Mesenchymal stem cell (in vitro differentiated cells and primary cell): ENCODE measurements at regions not wholly inside any gene's neighbourhood (a gene's known extent, or its start where the extent isn't known, plus 50 kb on each side); places are given as distances from the start of the nearest gene placed in this dataset.

ENCODE experiments used
- DNase-seq: peaks from one replicate; pipeline ENCODE4 v3.0.0-alpha.2; 2013
- H2AFZ ChIP-seq: one replicate; pipeline ENCODE4 v1.6.1; 2013; ENCODE audit warnings: low read depth, mild to moderate bottlenecking, control low read depth, inconsistent platforms, low read length, moderate library complexity
- H2AK5ac ChIP-seq: 2 replicates; pipeline ENCODE4 v1.6.1; 2013; ENCODE audit warnings: low read length, moderate library complexity, mild to moderate bottlenecking, inconsistent platforms; ENCODE audit not compliant: severe bottlenecking
- H2BK120ac ChIP-seq: one replicate; pipeline ENCODE4 v1.6.1; 2013; ENCODE audit warnings: low read depth, mild to moderate bottlenecking, inconsistent platforms, low read length, moderate library complexity
- H2BK12ac ChIP-seq, 2 experiments: one replicate each; pipeline ENCODE4 v1.6.1; 2013; ENCODE audit warnings: inconsistent platforms in 2 of 2, low read length in 2 of 2, mild to moderate bottlenecking in 2 of 2, moderate library complexity in 2 of 2, control low read depth in 1 of 2
- H2BK15ac ChIP-seq: one replicate; pipeline ENCODE4 v1.6.1; 2013; ENCODE audit warnings: mild to moderate bottlenecking, low read depth, inconsistent platforms; ENCODE audit not compliant: poor library complexity, severe bottlenecking
- H2BK5ac ChIP-seq: 2 replicates; pipeline ENCODE4 v1.6.1; 2013; ENCODE audit warnings: low read depth, mild to moderate bottlenecking, low read length, control low read depth, inconsistent platforms; ENCODE audit not compliant: poor library complexity, severe bottlenecking
- H3K14ac ChIP-seq, 2 experiments: one replicate each; pipeline ENCODE4 v1.6.1; 2013; ENCODE audit warnings: inconsistent platforms in 2 of 2, low read length in 2 of 2, control low read depth in 1 of 2, mild to moderate bottlenecking in 1 of 2, moderate library complexity in 1 of 2
- H3K18ac ChIP-seq, 2 experiments: one replicate each; pipeline ENCODE4 v1.6.1; 2013; ENCODE audit warnings: inconsistent platforms in 2 of 2, low read length in 2 of 2, control low read depth in 1 of 2, low read depth in 1 of 2, mild to moderate bottlenecking in 1 of 2
- H3K23ac ChIP-seq, 2 experiments: one replicate each; pipeline ENCODE4 v1.6.1; 2013; ENCODE audit warnings: inconsistent platforms in 2 of 2, low read length in 2 of 2, mild to moderate bottlenecking in 2 of 2, moderate library complexity in 2 of 2, control low read depth in 1 of 2
- H3K27ac ChIP-seq: 2 replicates; pipeline ENCODE4 v1.5.1; 2013; ENCODE audit warnings: mild to moderate bottlenecking, moderate library complexity, low read length, control low read depth, inconsistent platforms; ENCODE audit not compliant: poor library complexity, severe bottlenecking
- H3K27me3 ChIP-seq, 2 experiments: 2 replicates each; pipeline versions ENCODE4 v1.6.1 to v1.7.0; 2013; ENCODE audit warnings: low read length in 2 of 2, mild to moderate bottlenecking in 2 of 2, moderate library complexity in 2 of 2, control low read depth in 1 of 2, inconsistent platforms in 1 of 2; ENCODE audit not compliant: control insufficient read depth in 1 of 2, insufficient read depth in 1 of 2
- H3K36me3 ChIP-seq, 2 experiments: 2 replicates each; pipeline versions ENCODE4 v1.6.1 to v1.7.0; 2013; ENCODE audit warnings: low read length in 2 of 2, control low read depth in 1 of 2, inconsistent platforms in 1 of 2, low read depth in 1 of 2, mild to moderate bottlenecking in 1 of 2; ENCODE audit not compliant: insufficient read depth in 2 of 2, control insufficient read depth in 1 of 2
- H3K4ac ChIP-seq, 2 experiments: one replicate each; pipeline ENCODE4 v1.6.1; 2013; ENCODE audit warnings: inconsistent platforms in 2 of 2, low read length in 2 of 2, mild to moderate bottlenecking in 2 of 2, moderate library complexity in 2 of 2, control low read depth in 1 of 2, low read depth in 1 of 2
- H3K4me1 ChIP-seq: 2 replicates; pipeline ENCODE4 v1.6.1; 2013; ENCODE audit warnings: low read depth, low read length, control low read depth; ENCODE audit not compliant: control insufficient read depth, insufficient read depth
- H3K4me2 ChIP-seq: 2 replicates; pipeline ENCODE4 v1.6.1; 2013; ENCODE audit warnings: low read length, mild to moderate bottlenecking, inconsistent platforms; ENCODE audit not compliant: poor library complexity, severe bottlenecking
- H3K4me3 ChIP-seq, 2 experiments: 2 replicates each; pipeline versions ENCODE4 v1.5.1 to v1.7.0; 2013; ENCODE audit warnings: low read length in 2 of 2, mild to moderate bottlenecking in 2 of 2, control low read depth in 1 of 2, low read depth in 1 of 2; ENCODE audit not compliant: insufficient read depth in 1 of 2
- H3K79me1 ChIP-seq: replicated peaks from 2 replicates; pipeline ENCODE4 v1.6.1; 2013; ENCODE audit warnings: mild to moderate bottlenecking, control low read depth, low read length, inconsistent platforms; ENCODE audit not compliant: poor library complexity, severe bottlenecking
- H3K9ac ChIP-seq: 2 replicates; pipeline ENCODE4 v1.7.0; 2013; ENCODE audit warnings: mild to moderate bottlenecking, low read length, moderate library complexity
- H3K9me3 ChIP-seq: 2 replicates; pipeline ENCODE4 v1.7.0; 2013; ENCODE audit warnings: mild to moderate bottlenecking, low read length; ENCODE audit not compliant: control insufficient read depth
- H4K8ac ChIP-seq: one replicate; pipeline ENCODE4 v1.6.1; 2013; ENCODE audit warnings: inconsistent platforms, mild to moderate bottlenecking, low read length, moderate library complexity
- H4K91ac ChIP-seq: one replicate; pipeline ENCODE4 v1.6.1; 2013; ENCODE audit warnings: mild to moderate bottlenecking, low read length, inconsistent platforms
- WGBS: methylation state at CpG from one replicate; pipeline ENCODE4 v1.1.7; 2013; ENCODE audit warnings: mixed read lengths; 5-methylcytosine and 5-hydroxymethylcytosine counted together

DNA sequence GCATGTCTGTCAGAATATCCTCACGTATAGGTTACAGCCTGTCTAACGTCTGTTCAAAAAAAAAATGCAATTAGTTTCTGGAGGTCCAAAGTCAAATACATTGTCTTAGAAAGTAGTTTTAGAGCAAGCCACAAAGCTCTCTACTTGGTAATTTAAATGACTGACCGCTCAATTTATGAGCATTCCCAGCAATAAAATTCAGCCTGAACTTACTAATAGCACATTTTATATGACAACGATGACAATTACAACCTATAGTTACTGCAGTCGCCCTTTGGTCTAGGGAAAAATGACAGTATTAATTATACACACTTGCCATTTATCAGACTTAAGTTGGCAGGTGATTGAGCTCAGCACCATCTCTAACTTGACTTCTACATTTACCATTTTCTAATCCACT is 425.8 kb upstream of the STEAP1 start:
- Histone ChIP-seq H2BK12ac (no peak overlapping the region), H3K36me3 (no peaks in the 10 kb centered on the region), H3K9me3 (no peaks in the 10 kb centered on the region), H2BK120ac (no peak overlapping the region), H3K27ac (no peak overlapping the region), H2AFZ (no peak overlapping the region), H4K91ac (no peak overlapping the region), H3K4ac (no peak overlapping the region), H3K14ac (no peak overlapping the region), H3K23ac (no peak overlapping the region), H2AK5ac (no peak overlapping the region), H4K8ac (no peak overlapping the region), H3K9ac (no peak overlapping the region), H2BK5ac (no peak overlapping the region), H3K18ac (no peak overlapping the region), H3K4me2 (no peak overlapping the region), H3K4me3 (no peak overlapping the region), H3K27me3 (no peaks in the 10 kb centered on the region), H2BK15ac (no peak overlapping the region), H3K4me1 (no peaks in the 10 kb centered on the region), H3K79me1 (no peaks in the 10 kb centered on the region)
- no peak for DNase-seq
- 81% methylated on average over 5 of the region's 5 CpGs for WGBS

DNA sequence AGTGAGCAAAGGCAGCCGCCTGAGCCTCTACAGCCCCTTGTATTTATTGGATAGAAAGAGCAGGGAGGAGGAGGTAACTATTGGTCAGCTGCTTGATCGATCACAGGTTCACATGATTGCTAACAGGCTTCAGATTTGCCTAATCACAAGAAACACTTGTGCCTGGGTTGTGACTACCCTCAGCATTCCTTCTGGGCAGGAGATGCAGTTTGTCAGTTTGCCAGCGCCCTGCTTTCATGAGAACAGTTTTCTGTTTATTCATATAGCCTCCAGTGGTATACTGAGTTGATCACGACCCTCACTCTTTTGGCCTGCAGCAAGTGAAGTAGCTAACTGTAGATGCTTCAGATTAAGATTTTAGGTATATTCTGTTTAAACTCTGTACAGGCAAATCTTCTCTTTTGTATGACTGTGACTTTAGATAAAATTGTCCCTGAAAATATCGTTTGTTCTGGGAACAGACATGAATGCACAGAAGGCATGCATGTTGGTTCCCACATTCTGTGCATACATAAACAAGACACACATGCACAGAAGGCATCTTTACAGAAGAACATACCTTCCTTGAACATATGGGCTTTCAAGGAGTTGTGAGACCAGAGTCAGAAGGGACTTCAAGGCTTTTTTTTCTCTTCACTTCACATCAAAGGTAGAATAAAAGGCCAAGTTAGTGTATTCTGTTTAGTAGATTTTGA is 422.4 kb upstream of the STEAP1 start:
- Histone ChIP-seq H2AK5ac (no peak overlapping the region), H2BK15ac (no peak overlapping the region), H2AFZ (no peak overlapping the region), H3K18ac (no peak overlapping the region), H3K23ac (no peak overlapping the region), H3K14ac (no peak overlapping the region), H3K79me1 (no peaks in the 10 kb centered on the region), H3K27ac (no peak overlapping the region), H3K36me3 (no peaks in the 10 kb centered on the region), H3K9me3 (no peaks in the 10 kb centered on the region), H2BK12ac (no peak overlapping the region), H3K4me3 (no peak overlapping the region), H2BK120ac (no peak overlapping the region), H3K4me2 (no peak overlapping the region), H3K27me3 (no peaks in the 10 kb centered on the region), H4K8ac (no peak overlapping the region), H3K4me1 (no peaks in the 10 kb centered on the region), H3K9ac (no peak overlapping the region), H2BK5ac (no peak overlapping the region), H4K91ac (no peak overlapping the region), H3K4ac (no peak overlapping the region)
- DNase-seq, result no peak
- WGBS, result 53% methylated on average over 4 of the region's 5 CpGs

DNA sequence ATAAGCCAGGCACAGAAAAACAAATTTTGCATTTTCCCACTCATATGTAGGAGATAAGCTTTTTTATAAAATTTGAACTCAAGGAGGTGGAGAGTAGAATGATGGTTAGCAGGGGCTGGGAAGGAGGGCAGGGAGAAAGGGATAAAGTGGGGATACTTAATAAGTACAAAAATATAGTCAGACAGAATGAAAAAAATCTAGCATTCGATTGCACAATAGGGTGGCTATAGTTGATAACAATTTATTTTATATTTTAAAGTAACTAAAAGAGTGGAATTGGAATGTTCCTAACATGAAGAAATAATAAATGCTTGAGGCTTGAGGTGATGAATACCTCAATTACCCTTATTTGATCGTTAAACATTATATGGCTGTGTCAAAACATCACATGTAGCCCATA is 415.7 kb upstream of the STEAP1 start:
- no peak overlapping the region for H2BK120ac ChIP-seq
- no peak overlapping the region for H3K27ac ChIP-seq
- no peak overlapping the region for H3K4ac ChIP-seq
- H3K23ac ChIP-seq, result no peak overlapping the region
- no peaks in the 10 kb centered on the region for H3K36me3 ChIP-seq
- no peaks in the 10 kb centered on the region for H3K79me1 ChIP-seq
- no peak overlapping the region for H2AFZ ChIP-seq
- no peak overlapping the region for H3K18ac ChIP-seq
- H3K9me3 ChIP-seq, result no peaks in the 10 kb centered on the region
- no peak overlapping the region for H2BK15ac ChIP-seq
- no peak overlapping the region for H3K4me3 ChIP-seq
- H3K4me2 ChIP-seq, result no peak overlapping the region
- H4K91ac ChIP-seq, result no peak overlapping the region
- H4K8ac ChIP-seq, result no peak overlapping the region
- no peaks in the 10 kb centered on the region for H3K4me1 ChIP-seq
- no peak overlapping the region for H3K9ac ChIP-seq
- DNase-seq, result no peak
- H3K27me3 ChIP-seq, result no peaks in the 10 kb centered on the region
- no peak overlapping the region for H2BK12ac ChIP-seq
- H2BK5ac ChIP-seq, result no peak overlapping the region
- no CpG with 5 or more reads among the region's 2 CpGs for WGBS
- H2AK5ac ChIP-seq, result no peak overlapping the region
- H3K14ac ChIP-seq, result no peak overlapping the region

DNA sequence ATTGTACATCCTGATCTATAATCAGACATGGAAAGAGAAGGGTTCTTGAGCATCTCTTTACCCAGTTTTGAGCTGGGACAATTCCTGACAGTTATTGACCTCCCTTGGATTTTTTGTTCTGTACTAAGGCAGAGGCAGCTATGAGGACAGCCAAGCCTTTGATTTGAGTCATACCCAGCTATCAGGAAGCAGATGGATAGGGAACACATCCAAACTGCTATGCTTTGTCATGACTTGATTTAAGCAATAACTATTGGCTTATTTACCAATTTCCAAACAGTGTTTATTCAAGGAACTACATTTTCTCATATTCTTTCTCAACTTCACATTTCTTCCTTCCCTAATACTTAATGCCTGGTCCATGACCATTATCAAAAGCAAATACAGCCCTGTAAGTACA is 396.4 kb upstream of the STEAP1 start:
- no peaks in the 10 kb centered on the region for H3K9me3 ChIP-seq
- no peak overlapping the region for H3K9ac ChIP-seq
- DNase-seq, result no peak

More for the DNA sequence above, 396.4 kb upstream of the STEAP1 start:
- Histone ChIP-seq H4K8ac (no peak overlapping the region), H3K23ac (no peak overlapping the region), H3K18ac (no peak overlapping the region), H4K91ac (no peak overlapping the region), H2AFZ (no peak overlapping the region), H3K27me3 (no peaks in the 10 kb centered on the region), H2BK15ac (no peak overlapping the region), H3K14ac (no peak overlapping the region), H3K27ac (no peak overlapping the region), H2BK5ac (no peak overlapping the region), H3K4me3 (no peak overlapping the region), H3K79me1 (no peaks in the 10 kb centered on the region), H2BK120ac (no peak overlapping the region), H3K4me1 (no peaks in the 10 kb centered on the region), H2AK5ac (no peak overlapping the region), H3K36me3 (no peaks in the 10 kb centered on the region), H3K4ac (no peak overlapping the region), H3K4me2 (no peak overlapping the region), H2BK12ac (no peak overlapping the region)
